Heart left ventricle (tissue), 13 donors: ENCODE measurements at regions not wholly inside any gene's neighbourhood (a gene's known extent, or its start where the extent isn't known, plus 50 kb on each side); places are given as distances from the start of the nearest gene placed in this dataset.

Source experiments
- CTCF ChIP-seq, 12 donors: fragments of 200-600 bp; sonication (generic) in 4 of 12; IDR thresholded peaks; one replicate each; pipeline versions ENCODE4 v1.5.0 to v1.8.0; 2018 to 2022; ENCODE audit warnings: antibody characterized with exemption in 12 of 12, mild to moderate bottlenecking in 5 of 12
- POLR2A ChIP-seq, 2 donors: fragments of 450-650 bp; IDR thresholded peaks; one replicate each; pipeline ENCODE4 v1.6.1; 2017; ENCODE audit warnings: antibody characterized with exemption in 2 of 2, mild to moderate bottlenecking in 2 of 2, moderate library complexity in 2 of 2
- donor health status: ischemic (EF 13 %, LVEDD 7.1; RV severe dilation, severe dysfunction).
- donor health status: DM: no; HTN: yes; CAD: no.
- donor health status: DM: no; HTN: no; CAD: no.
- donor health status: ischemic (EF 25% LVEDD 6.9; RV normal size, moderate dysfunction).
- donor health status: ischemic (EF 25% LVEDD 5.7; RV mildly dilated, moderate dysfunction).
- donor health status: ischemic (EF 35%, LVEDD 5.7; RV mildly dilated, moderate dysfunction).
- donor health status: nonischemic (EF 11% LVEDD 7.7; RV severe dilation, severe dysfunction).
- donor health status: DM: yes; HTN: yes; CAD: no.
- donor health status: PGD.
- donor health status: ischemic (EF 29% LVEDD 5.4; RV normal size, mild dysfunction).
- donor health status: nonischemic (EF 23%, LVEDD 6.1; RV moderate dilation, normal function).

DNA sequence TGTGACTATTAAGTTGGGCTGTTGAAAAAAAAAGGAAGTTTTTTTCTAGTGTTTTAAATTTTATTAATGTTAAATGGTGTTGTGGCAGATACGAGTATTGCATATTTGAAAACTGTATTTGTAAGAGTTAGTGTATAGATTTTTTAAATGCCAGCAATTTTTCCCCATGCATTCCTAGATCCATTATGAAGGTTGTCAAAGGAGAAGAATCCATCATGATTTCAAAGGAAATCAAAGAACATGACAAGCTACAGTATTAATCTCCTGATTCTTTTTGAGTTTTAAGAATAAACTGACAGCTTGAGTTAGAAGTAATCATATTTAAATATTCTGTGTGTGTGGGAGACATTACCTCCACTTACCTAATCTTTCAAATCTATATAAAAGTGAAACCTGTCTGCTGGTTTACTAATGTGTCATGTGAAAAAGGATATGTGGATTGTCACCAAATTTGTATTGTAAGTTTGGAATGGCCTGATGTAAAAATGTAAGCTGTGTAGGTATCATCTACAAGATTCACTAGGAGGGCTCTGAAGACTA is 111.0 kb upstream of the HS3ST5 start:
- TF ChIP-seq CTCF (IDR thresholded peaks at IDR 0.05) (peak in 2 of 12 donors; percentile 18 to 33), POLR2A (IDR thresholded peaks at IDR 0.05) (no peak)
